OCI-LY7 (cell line): ENCODE measurements at regions not wholly inside any gene's neighbourhood (a gene's known extent, or its start where the extent isn't known, plus 50 kb on each side); places are given as distances from the start of the nearest gene placed in this dataset.

Experiments
- EZH2phosphoT487 ChIP-seq: fragments of 200-600 bp; sonication (generic); IDR thresholded peaks from 2 replicates; pipeline ENCODE4 v1.6.1; 2018; ENCODE audit warnings: low read depth, borderline replicate concordance, mild to moderate bottlenecking, mixed run types, antibody characterized with exemption, low read length, moderate library complexity, mixed read lengths
- TF ChIP-seq, protein P1 (sequence below): fragments of 200-600 bp; sonication (generic); conservative IDR thresholded peaks from 2 replicates; pipeline ENCODE4 v1.5.1; 2014; ENCODE audit warnings: mild to moderate bottlenecking, antibody characterized with exemption, low read length, moderate library complexity, mixed read lengths

DNA sequence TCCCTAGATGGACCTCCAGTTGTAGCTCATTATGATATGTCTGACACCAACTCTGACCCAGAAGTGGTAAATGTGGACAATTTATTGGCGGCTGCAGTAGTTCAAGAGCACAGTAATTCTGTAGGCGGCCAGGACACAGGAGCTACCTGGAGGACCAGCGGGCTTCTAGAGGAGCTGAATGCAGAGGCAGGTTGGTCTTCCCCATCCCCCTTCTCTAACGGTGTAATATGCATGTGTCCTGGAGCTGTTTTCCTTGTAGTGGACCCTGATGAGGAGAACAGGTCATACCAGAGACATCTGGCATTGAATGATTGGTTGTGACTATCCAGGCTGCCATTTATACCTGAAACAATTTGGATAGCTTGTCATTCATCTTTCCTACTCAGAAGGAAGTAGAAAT lies 135.8 kb downstream of the HAUS1 start:
- TF ChIP-seq, protein P1, sequence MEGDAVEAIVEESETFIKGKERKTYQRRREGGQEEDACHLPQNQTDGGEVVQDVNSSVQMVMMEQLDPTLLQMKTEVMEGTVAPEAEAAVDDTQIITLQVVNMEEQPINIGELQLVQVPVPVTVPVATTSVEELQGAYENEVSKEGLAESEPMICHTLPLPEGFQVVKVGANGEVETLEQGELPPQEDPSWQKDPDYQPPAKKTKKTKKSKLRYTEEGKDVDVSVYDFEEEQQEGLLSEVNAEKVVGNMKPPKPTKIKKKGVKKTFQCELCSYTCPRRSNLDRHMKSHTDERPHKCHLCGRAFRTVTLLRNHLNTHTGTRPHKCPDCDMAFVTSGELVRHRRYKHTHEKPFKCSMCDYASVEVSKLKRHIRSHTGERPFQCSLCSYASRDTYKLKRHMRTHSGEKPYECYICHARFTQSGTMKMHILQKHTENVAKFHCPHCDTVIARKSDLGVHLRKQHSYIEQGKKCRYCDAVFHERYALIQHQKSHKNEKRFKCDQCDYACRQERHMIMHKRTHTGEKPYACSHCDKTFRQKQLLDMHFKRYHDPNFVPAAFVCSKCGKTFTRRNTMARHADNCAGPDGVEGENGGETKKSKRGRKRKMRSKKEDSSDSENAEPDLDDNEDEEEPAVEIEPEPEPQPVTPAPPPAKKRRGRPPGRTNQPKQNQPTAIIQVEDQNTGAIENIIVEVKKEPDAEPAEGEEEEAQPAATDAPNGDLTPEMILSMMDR = no peak
- TF ChIP-seq EZH2phosphoT487 = no peak
